NCI-H2107 (cell line): ENCODE measurements at regions not wholly inside any gene's neighbourhood (a gene's known extent, or its start where the extent isn't known, plus 50 kb on each side); places are given as distances from the start of the nearest gene placed in this dataset.

Experiments used
- DNase-seq: peaks from one replicate; lab custom pipeline; 2025; lab: John Stamatoyannopoulos, UW

GRCh38 chr11:70570693-70571395 lies 172.5 kb downstream of the CTTN start:
- no peak for DNase-seq

- DNase-seq, result no peak
Observed at GRCh38 chr11:70572974-70573260, 174.6 kb downstream of the CTTN start.

- DNase-seq, result no peak
Observed at GRCh38 chr11:70573701-70574151, 175.4 kb downstream of the CTTN start.

- DNase-seq, result no peak
Observed at GRCh38 chr11:70574725-70575347, 176.5 kb downstream of the CTTN start.

- DNase-seq, result no peak
Observed at GRCh38 chr11:70575396-70576060, 177.2 kb downstream of the CTTN start.

GRCh38 chr11:70577258-70577603 lies 178.9 kb downstream of the CTTN start:
- no peak for DNase-seq

GRCh38 chr11:70577948-70578347 lies 179.6 kb downstream of the CTTN start:
- no peak for DNase-seq

- no peak for DNase-seq
Observed at GRCh38 chr11:70578371-70578770, 180.0 kb downstream of the CTTN start.

GRCh38 chr11:70578831-70579230 lies 180.5 kb downstream of the CTTN start:
- no peak for DNase-seq

- DNase-seq, result no peak
Observed at GRCh38 chr11:70579316-70579955, 181.1 kb downstream of the CTTN start.

- DNase-seq, result no peak
Observed at GRCh38 chr11:70580036-70580805, 181.9 kb downstream of the CTTN start.

- no peak for DNase-seq
Observed at GRCh38 chr11:70581991-70582885, 183.9 kb downstream of the CTTN start.

- DNase-seq, result no peak
Observed at GRCh38 chr11:70582886-70583641, 184.7 kb downstream of the CTTN start.

GRCh38 chr11:70583781-70584218 lies 185.5 kb downstream of the CTTN start:
- DNase-seq, result no peak

- DNase-seq, result no peak
Observed at GRCh38 chr11:70584498-70585235, 186.3 kb downstream of the CTTN start.

- DNase-seq, result no peak
Observed at GRCh38 chr11:70585236-70585545, 186.9 kb downstream of the CTTN start.

- no peak for DNase-seq
Observed at GRCh38 chr11:70586261-70587074, 188.1 kb downstream of the CTTN start.

- DNase-seq, result no peak
Observed at GRCh38 chr11:70587075-70587389, 188.7 kb downstream of the CTTN start.

GRCh38 chr11:70590356-70590991 lies 192.1 kb downstream of the CTTN start:
- no peak for DNase-seq
